ENCODE measurements at regions not wholly inside any gene's neighbourhood (a gene's known extent, or its start where the extent isn't known, plus 50 kb on each side); places are given as distances from the start of the nearest gene placed in this dataset.

- ATAC-seq, result no peak
- TF ChIP-seq ZNF70 (CRISPR knock-in tag; IDR thresholded peaks at IDR 0.05), result no peak
- no peak for TF ChIP-seq ESRRG (CRISPR knock-in tag; IDR thresholded peaks at IDR 0.05)
- TF ChIP-seq SNAI2 (CRISPR knock-in tag; IDR thresholded peaks at IDR 0.05), result no peak
- TF ChIP-seq GLIS3 (CRISPR knock-in tag; IDR thresholded peaks at IDR 0.05), result no peak
These were observed 115.1 kb downstream of the ADTRP start for GRCh38 chr6:11663519-11663918.

All from SK-N-SH treated with all-trans-retinoic acid at 6 μM for 48 hours (cell line).